ENCODE measurements at regions not wholly inside any gene's neighbourhood (a gene's known extent, or its start where the extent isn't known, plus 50 kb on each side); places are given as distances from the start of the nearest gene placed in this dataset.

DNA sequence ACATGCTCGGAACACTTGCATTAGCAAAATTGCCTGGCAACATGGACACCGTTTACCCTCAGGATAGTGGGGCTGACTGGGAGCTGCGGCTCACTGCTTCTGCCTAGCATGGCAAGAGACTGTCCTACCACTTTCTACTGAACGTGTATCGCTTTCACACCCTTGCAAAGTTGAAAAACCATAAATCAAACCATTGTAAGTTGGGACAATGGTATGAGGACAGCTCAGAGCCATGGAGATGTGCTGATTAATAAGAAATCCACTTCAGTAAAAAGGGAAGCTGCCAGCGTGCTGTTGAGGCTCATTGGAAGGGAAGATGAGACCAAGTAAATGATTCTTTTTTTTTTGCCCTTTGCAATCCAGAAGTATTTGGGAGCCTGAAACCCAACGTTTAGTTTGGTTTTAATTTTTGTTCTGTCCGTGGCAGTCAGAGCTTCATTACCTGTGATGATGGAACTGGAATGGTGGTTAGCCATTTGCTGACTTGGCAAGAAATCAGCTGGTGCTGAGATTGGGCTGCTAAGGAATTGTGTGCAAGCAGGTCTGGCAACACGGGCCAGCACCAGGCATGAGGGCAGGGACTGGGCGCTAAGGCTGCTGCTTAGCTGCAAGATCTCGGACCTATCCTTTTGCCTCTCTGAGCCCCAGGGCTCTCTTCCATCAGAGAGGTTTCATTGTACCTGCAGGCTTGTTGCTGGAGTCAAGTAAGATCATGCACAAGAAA, 75.5 kb upstream of the HS6ST1 start:
- Mint-ChIP-seq H3K4me1 (ENCODE audit: low read depth) (peaks cover 19% of the 10 kb centered on the region), H3K27me3 (peaks cover 32% of the 10 kb centered on the region), H3K36me3 (ENCODE audit: insufficient read depth) (peaks cover 2% of the 10 kb centered on the region), H3K4me3 (ENCODE audit: low read depth) (no peak overlapping the region), H3K27ac (no peak overlapping the region), H3K9me3 (ENCODE audit: low read depth) (peaks cover 3% of the 10 kb centered on the region)
- DNase-seq (ENCODE audit: low spot score, unreplicated experiment), result no peak
- TF ChIP-seq CTCF (IDR thresholded peaks at IDR 0.05; ENCODE audit: unreplicated experiment), result no peak

DNA sequence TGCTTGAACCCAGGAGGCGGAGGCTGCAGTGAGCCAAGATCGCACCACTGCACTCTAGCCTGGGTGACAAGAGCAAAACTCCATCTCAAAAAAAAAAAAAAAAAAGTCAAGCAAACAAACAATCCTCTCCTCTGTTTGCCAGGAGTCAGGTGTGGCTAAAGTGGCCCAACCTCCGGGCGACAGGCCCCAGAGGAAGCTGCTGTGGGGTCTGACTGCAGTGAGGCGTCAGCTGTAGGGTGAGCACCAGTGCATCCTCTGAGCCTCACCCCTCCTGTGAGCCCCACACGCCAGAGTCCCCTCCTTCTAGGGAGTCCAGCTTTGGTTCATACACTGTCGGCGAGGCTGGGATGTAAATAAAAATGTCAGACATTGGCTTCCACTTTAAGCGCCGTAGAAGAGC, 76.5 kb upstream of the HS6ST1 start:
- no peak for DNase-seq (ENCODE audit: low spot score, unreplicated experiment)
- Mint-ChIP-seq H3K4me3 (ENCODE audit: low read depth) (no peak overlapping the region), H3K9me3 (ENCODE audit: low read depth) (peaks cover 3% of the 10 kb centered on the region), H3K27ac (no peak overlapping the region), H3K27me3 (peaks cover 26% of the 10 kb centered on the region), H3K36me3 (ENCODE audit: insufficient read depth) (peaks cover 2% of the 10 kb centered on the region), H3K4me1 (ENCODE audit: low read depth) (peaks cover 26% of the 10 kb centered on the region)
- TF ChIP-seq CTCF (IDR thresholded peaks at IDR 0.05; ENCODE audit: unreplicated experiment), result no peak

DNA sequence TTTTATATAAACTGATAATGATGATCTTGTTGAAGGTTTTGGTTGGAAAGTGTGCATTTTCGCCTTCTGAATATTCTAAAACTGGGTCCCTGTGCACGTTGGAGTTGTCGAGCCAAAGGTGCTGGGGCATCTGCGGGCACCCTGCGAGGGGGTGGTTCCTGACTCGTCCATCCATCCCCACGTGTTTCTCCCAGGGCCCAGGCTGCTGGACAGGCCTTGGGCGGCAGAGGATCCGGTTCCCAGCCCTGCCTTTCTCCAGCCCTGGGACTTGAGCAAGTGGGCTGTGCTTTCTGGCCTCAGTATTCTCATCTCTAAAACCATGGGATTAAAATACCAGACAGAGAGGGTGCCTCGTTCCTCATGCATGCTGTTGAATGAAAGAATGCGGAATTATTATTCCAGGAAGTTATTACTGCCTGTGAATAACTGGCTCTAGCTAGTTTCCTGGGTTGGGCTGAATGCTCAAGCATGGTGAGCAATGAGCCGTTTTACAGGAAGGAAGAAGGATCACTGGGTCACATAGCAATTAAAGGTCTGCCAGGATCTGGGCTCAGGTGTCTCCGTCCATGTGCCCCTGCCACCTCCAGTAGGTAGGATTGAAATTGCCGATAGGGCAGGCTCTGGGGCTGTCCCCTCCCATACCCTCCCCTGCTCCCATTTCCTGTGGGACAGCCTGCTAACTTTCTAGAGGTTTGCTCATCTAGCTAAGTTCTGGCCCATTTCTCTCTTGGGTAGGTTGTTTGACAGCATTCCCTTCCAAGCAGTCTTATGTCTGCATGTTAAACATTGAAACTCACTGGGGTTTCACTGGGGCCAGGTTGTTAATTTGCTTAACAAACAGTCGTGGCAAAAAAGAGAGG, 77.2 kb upstream of the HS6ST1 start:
- Mint-ChIP-seq H3K4me3 (ENCODE audit: low read depth) (no peak overlapping the region), H3K36me3 (ENCODE audit: insufficient read depth) (peaks cover 2% of the 10 kb centered on the region), H3K4me1 (ENCODE audit: low read depth) (peaks cover 27% of the 10 kb centered on the region), H3K27me3 (peaks cover 26% of the 10 kb centered on the region), H3K27ac (no peak overlapping the region), H3K9me3 (ENCODE audit: low read depth) (peaks cover 3% of the 10 kb centered on the region)
- TF ChIP-seq CTCF (IDR thresholded peaks at IDR 0.05; ENCODE audit: unreplicated experiment), result no peak
- DNase-seq (ENCODE audit: low spot score, unreplicated experiment), result no peak

GRCh38 chr2:128396500-128396891, 77.8 kb upstream of the HS6ST1 start:
- Mint-ChIP-seq H3K36me3 (ENCODE audit: insufficient read depth) (peaks cover 2% of the 10 kb centered on the region), H3K4me3 (ENCODE audit: low read depth) (no peak overlapping the region), H3K9me3 (ENCODE audit: low read depth) (peaks cover 3% of the 10 kb centered on the region), H3K4me1 (ENCODE audit: low read depth) (peaks cover 27% of the 10 kb centered on the region), H3K27ac (no peak overlapping the region), H3K27me3 (peaks cover 26% of the 10 kb centered on the region)
- no peak for DNase-seq (ENCODE audit: low spot score, unreplicated experiment)
- no peak for TF ChIP-seq CTCF (IDR thresholded peaks at IDR 0.05; ENCODE audit: unreplicated experiment)

- Mint-ChIP-seq H3K4me3 (ENCODE audit: low read depth) (no peak overlapping the region), H3K27me3 (peaks cover 21% of the 10 kb centered on the region), H3K4me1 (ENCODE audit: low read depth) (peaks cover 27% of the 10 kb centered on the region), H3K9me3 (ENCODE audit: low read depth) (peaks cover 3% of the 10 kb centered on the region), H3K36me3 (ENCODE audit: insufficient read depth) (peaks cover 2% of the 10 kb centered on the region), H3K27ac (no peak overlapping the region)
- no peak for DNase-seq (ENCODE audit: low spot score, unreplicated experiment)
- TF ChIP-seq CTCF (IDR thresholded peaks at IDR 0.05; ENCODE audit: unreplicated experiment), result no peak
Measured at GRCh38 chr2:128396946-128397345, 78.3 kb upstream of the HS6ST1 start.
